HG03135 (cell line): ENCODE measurements at regions not wholly inside any gene's neighbourhood (a gene's known extent, or its start where the extent isn't known, plus 50 kb on each side); places are given as distances from the start of the nearest gene placed in this dataset.
"Not testable (repeated sequence)": the region's sequence is repeated elsewhere in the genome, so short reads cannot be mapped to it uniquely, and the experiment has no call there.

Source experiments
- ATAC-seq: cut with Tn5 transposase; IDR thresholded peaks from one replicate; pipeline ENCODE4 v1.9.1; 2021; ENCODE audit warnings: mild to moderate bottlenecking, moderate library complexity; ENCODE audit not compliant: unreplicated experiment

DNA sequence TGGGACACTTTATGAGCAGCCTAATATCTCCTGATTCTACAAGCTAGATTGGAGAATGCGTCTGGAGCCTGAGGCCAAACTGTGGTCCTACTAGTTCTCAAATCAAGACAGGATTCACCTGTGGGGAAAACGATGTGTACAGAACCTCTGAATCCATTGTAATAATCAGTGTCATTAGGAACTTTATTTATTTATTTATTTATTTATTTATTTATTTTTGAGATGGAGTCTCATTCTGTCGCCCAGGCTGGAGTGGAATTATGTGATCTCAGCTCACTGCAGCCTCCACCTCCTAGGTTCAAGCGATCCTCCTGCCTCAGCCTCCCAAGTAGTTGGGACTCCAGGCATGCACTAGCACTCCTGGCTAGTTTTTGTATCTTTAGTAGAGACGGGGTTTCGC, 52.6 kb upstream of the KIF26B start:
- ATAC-seq, result not testable (repeated sequence)

DNA sequence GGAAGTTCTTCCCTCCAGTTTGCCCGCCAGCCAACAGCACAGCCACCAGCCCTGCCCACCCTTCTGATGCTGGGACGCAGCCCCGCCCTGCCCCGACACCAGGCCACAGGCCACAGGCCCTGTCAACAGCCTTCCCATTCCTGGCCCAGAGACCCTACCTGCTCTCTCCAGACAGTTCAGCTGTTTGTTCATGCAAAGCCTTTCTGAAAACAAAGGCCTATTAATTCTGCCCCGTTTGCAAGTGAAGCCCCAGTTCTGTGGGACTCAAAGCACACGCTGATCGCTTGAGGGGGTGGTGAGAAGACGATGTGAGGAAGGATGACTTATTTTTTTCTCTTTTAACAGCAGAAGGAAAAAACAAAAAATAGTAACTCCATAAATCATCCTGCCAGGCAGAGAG, 55.4 kb upstream of the KIF26B start:
- ATAC-seq, result no peak

DNA sequence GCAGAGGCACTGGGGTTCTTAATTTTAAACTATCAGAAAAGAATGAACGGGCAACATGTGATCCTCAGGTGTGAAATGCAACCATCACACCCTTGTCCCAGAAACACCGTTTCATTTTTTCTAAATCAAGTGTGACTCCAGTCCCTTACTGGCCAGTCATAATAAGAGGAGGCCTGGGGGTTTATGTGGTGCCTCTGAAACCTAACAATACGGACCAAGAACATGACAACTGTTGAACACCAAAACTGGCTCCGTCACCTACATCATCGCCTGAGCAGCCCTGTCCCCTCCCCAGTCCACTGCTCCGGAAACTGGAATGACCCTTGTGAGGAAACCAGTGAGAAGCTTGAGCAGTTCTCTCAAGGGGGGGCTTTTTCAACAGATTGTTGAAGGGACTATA, 55.9 kb upstream of the KIF26B start:
- no peak for ATAC-seq

DNA sequence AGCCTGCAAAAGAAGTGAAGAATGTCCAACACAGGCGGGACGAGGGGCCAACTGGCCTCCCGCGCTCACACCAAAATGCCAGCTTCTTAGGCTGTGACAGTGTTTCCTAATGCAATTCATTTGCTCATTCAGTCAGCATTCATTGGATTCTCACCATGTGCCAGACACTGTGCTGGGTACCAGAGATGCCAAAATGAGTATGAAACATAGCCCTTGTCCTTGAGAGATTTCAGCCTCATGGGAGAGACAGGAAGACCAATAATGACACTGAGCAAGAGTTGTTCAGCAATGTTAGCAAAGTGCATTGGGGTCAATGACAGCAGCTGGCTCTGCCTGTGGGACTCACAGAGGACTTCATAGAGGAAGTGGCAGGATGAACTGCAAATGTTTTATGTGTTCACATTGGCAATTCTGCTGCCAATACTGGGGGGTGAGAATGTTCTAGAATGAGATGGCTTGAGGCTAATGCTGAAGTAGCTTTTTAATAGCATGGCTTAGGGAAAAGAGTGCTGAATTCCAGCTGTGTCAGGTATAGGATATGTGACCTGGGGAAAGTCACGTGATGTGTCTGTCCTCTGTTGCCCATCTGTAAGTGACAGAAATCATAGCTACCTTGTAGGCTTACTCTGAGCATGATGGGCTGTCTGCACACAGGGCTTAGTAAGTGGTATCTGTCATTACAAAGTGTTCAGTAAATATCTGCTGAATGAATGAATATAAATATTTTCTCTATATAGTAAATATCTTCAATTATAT, 58.3 kb upstream of the KIF26B start:
- no peak for ATAC-seq

DNA sequence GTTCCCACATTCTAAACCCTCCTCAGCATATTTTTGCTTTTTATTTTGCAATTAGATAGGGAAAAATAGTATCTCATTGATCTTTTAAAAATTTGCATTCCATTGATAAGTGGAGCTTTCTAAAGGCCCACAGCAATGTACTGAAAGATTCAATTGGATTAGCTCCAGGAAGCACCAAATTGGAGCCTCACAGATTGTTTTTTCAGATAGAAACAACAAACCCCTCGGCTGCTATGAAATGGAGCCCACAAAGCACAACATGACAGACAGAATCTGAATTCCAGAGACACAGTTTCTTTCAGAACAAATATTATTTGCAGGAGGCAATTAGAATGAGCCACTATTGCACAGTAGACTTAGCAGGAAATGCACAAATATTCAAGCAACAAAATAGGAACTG, 58.9 kb upstream of the KIF26B start:
- no peak for ATAC-seq

DNA sequence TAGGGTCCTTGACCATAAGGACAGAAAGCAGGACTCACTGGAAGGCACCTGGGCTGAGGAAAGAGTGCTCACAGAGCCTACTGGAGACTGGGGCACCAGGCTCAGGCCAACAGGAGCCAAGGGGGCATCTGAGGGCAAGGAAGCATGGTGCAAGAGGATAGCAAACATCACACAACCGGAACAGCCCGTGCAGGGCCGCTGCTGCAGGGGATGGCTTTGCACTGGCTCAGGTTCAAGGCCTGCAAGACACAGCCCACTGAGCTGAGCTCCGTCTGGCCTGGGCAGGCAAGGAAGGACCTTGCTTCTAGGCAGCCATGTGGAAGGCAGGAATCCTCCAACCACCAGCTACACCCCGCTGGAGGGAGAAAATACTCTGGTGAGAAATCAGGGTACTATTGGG, 59.8 kb upstream of the KIF26B start:
- ATAC-seq, result no peak

DNA sequence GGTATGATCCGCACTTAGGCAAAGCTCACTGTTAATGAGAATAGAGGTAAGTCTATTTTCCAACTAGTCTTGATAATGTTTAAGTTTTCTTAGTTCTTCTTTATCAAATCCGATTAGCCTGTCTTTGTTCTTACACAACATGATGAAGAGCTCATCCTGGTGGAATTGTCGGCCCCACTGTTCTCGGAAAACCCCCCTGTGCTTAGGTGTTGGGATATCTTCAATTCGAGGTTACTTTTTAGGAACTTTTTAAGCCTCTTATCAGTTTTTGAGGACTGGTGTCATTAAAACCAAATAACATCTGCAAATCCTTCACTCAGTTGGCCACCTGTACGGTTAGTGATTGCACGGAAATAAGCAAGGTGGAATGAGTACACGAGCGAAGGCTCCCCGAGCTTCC, 60.7 kb upstream of the KIF26B start:
- no peak for ATAC-seq

DNA sequence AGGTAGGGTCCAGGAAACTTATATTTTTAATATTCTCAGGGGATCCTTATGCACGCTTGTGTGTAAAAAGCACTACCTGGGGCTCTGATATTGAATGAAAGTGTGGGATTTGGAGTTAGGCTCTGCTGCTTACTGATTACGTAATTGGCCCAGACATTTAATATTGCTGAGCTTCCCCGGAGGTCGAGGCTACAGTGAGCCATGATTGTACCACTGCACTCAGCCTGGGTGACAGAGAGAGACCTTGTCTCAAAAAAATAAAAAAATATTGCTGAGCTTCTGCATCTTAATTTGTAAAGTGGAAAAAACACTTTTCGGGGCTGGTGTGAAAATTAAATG, 62.2 kb upstream of the KIF26B start:
- no peak for ATAC-seq

DNA sequence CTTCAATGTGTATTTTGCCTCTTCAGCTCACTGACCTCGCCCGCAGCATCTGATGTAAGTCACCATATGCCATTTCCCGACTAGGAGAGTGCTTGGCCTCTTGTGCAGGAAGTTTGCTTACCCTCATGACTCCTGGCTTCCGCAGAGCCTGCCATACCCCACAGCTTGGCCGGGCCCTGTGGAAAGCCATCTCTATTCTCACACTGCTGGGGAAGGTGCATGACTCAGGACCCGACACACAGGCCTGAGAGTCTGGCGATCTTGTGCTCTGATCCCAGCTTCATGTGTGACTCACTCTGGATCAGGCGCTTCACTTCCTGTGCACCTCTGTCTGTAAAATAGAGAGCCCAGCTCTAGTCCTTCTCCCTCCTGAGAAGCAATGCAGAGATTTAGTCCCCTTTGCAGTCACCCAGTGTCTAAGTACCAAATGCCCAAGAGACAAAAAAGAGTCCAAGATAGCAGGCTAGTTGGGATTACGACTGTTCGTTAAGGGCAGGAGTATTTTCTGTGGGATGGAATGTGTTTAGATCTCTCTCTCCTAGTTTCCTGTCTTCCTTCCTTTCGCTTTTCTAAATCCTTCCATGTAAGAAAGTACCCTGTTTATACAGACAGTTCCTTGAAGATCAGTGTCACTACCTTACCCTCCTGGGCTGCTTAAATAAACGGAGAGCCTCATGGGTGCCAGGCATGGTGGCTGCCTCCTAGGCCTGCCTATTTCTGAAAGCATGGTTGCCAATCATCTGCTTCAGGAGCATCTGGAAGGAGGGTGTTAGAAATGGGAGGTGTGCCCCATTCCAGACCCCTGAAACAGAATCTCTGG, 62.8 kb upstream of the KIF26B start:
- no peak for ATAC-seq

DNA sequence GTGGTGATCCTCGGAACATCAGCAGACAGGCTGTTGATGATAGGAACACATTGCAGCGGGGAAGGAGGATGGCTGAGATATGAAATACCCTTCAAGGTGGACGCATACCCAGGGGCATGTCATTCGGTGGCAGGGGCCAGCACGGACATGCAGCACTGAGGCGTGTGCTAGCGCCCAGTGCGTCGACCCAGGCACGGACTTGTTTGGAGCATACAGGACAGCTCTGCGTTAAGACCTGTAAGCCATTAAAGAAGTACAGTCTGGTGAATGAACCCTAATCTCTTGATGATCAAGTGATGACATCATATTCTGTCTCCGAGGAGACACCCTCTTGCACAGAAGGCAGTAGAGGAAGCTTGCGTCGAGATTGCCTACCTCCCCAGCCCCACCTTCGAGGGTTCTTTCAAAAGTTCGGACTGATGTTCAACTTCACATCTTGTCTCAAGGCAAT, 63.6 kb upstream of the KIF26B start:
- ATAC-seq, result no peak

DNA sequence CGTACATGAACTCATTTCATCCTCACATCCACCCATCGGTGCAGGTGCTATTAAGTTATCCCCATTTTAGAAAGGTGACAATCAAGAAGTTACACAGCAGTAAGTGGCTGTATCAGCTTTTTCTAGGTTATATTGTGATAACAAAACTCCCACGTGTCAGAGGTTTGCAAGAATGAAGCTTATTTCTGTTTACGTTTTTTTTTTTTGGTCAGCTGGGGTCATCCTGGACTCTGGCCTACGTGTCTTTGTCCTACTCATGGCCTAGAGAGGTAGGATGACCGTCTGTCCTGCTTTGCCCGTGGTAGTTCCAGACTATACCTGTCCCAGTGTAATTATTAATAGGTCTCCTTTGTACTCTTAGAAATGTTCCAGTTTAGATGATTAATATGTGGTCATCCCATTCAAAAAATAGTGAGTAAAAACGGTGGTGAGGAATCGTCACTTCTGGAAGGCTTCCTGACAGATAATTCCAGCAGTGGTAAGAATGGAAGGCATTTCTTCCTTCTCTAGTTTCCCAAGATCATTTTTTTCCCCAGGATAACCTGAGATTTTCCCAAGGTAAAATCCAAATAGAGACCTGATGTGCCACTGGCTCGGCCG, 64.2 kb upstream of the KIF26B start:
- no peak for ATAC-seq

DNA sequence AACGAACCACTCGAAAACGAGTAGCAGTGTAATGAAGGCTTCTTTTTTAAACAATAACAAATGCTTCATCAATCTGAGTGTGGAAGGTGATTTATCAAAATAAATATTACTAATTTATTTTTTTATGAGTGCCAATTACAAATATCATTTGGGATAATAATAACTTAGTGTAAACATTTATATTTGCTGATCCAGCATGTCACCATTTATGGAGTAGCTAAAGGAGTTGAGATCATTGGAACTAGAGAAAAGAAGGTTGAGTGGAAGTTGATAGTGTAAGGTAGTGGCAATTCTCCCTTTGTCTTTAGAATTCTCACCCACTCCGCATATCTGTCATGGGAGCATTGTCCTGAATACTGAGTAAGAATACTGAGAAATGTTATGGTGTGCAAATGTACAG, 67.1 kb upstream of the KIF26B start:
- ATAC-seq, result no peak

DNA sequence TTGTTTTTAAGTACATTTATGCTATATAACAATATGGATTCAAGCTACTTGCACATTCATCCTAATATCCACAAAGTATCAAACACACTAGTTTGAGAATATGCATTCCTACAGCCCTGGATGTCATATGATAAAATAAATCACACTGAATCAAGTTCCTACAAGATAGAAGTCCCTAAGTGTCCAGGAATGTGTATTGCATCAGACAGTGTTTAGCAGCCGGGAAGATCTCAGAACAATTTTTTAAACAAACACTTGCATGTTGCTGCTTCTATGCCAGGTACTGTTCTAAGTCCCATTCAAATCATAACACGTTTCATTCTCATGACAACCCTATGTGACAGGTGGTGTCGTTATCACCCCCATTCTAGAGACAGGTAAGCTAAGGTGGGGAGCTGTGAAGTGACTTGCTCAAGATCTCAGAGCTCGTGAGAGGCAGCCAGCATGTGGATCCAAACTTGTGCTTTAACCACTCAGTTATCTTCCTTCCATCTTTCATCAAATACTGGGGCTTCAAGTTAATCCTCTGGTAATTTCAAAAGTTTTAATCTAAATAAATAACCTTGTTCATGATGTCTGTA, 68.3 kb upstream of the KIF26B start:
- no peak for ATAC-seq

DNA sequence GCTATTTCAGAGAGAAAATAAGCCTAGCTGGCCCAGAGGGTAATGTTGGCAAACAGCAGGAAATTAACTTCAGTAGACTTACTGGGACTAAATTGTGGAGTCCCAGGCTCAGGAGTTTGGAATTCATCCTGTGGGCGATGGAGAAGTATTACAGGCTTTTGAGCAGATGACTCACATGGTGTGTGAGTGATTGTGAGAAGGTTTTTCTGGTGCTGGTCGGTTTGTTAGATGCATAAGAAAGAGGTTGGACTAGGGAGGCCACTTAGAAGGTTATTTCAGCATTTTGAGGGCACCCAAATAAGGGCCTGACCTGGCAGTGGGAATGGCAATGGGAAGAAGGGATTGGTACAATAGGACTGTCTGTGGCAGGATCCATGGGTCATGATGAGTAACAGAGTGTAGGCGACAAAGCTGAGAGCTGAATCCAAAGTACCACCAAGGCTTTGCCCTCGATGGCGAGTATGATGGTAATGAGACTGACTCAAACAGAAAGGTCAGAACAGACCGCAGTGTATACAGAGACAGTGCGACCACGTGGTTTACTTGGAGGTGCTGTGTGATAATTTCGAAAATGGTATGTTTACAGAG, 69.2 kb upstream of the KIF26B start:
- no peak for ATAC-seq

DNA sequence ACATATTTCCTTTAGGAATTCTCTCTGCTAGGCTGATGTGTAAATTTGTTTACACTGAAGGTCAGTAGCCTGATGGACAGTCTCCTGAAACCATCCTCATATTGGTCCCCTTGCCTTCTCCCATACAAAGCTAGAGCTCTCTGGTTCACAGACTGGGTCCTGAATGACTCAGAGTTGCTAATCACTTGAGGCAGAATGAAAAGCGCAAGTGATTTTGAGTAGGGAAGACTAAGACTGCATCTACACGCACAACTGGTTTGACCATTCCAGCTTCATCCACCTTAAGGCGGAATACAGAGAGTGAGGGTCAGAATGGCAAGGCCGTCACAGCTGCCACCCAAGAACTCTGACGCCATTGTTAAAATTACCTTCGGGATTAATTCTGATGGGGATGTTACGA, 70.2 kb upstream of the KIF26B start:
- no peak for ATAC-seq

DNA sequence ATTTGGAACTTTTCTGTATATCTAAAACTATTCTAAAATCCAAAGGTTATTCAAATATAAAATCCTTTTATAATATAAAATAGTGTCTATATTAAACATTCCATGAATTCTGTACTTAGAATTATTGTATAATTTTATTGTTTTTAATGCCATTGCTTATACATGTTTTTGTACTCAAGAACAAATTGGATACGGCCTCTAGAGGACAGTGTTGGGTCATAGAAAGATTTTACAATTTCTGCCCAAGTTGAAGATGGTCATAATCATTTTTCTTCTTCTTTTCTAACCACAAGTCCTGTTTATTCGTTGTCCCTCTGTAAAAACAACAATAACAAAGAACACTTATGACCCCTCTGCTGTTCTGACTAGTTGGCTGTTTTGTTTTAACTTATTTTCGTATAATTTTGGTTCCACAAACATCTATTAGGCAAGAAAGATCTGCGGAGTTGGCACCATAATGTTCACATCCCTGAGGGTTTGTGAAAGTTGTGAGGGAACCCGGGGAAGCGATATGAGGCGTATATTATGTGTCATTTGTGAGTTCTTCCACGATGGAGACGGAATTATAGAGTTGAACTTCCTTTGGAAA, 75.7 kb upstream of the KIF26B start:
- no peak for ATAC-seq

DNA sequence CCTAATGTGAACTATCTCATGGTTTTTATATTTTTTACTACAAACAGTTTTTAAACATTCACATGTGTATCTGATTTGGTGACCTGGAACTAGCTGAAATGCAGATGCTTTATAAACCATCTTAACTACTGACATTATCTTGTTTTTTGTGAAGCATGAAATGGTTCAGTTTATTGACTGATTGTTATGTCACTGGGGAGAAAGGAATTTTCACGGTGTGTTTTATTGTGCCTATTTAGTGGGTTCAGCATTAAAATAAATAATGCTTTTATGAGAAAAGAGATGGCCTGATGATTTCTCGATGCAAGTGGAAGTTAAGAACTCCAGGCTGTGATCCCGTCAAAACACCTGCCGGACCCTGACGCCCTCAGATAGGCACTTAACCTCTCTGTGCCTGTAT, 79.9 kb upstream of the KIF26B start:
- ATAC-seq, result no peak

DNA sequence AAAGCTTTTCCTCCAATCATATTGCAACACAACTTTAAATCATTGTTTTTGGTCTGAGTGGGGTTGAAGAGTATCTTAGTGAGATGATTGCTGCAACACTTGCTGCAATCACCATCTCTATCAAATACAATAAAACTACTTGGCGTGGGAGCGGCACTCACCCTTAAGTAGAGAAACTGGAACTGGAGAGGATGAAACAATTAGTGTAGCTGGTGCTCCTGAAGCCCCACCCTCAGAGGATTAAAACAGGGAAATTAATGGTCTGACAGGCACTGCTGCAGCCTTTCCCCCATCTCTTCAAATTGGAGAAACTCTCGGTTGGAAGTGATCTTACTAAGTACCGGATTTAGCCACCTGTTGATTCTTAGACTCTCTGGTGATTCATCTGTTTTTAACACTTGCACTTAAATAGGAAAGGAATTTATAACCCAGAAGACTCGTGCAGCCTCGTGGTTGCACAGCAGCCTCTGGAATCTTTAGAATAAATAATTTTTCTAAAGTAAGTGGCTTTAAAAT, 80.5 kb upstream of the KIF26B start:
- ATAC-seq, result no peak

DNA sequence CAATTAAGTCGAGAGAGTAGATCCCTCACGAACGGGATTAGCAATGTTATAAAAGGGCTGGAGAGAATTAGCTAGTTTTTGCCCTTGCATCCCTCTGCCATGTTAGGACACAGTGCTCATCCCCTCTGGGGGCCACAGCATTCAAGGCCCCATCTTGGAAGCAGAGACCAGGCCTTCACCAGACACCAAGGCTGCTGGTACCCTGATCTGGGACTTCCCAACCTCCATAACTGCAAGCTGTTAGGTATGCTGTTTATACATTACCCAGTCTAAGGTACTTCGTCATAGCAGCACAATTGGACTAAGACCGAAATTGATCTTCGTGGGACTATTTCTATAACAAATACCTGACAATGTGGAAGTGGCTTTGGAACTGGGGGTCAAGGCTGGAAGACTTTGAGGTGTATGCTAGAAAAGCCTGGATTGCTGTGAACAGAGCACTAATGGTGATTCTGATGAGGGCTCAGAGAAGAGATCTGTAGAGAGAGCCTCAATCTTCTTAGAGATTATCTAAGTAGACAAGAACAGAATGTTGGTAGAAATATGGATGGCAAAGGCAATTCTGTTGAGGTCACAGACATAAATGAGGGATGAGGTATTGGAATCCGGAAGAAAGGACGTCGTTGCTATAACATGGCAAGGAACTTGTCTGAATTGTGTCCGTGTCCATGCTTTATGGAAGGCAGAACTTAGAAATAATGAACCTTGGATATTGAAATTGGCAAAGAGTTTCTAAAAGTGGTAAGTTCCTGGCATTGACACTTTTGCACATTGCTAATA, 83.8 kb upstream of the KIF26B start:
- ATAC-seq, result no peak

DNA sequence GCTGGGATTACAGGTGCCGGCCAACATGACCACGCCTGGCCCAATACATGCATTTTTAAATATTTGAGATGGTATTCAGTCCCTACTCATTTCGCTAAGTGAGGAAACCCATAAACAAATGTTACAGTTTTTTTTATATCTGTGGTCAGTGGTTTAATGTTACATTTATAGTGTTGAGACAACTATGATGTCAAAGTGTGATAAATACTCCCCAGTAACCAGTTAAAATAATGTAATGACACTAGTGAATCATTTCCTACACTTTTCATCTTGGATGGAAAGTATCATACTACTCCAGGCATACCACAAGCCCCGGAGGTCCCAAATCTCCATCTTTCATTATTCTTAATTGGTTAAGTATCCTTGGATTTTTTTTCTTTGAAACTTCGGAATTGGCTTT, 87.5 kb upstream of the KIF26B start:
- ATAC-seq, result no peak
